OCI-LY1 (cell line): ENCODE measurements at regions not wholly inside any gene's neighbourhood (a gene's known extent, or its start where the extent isn't known, plus 50 kb on each side); places are given as distances from the start of the nearest gene placed in this dataset.

Experiments
- H2AFZ ChIP-seq: fragments of 200-600 bp; sonication (generic), shearing (Covaris generic); 2 replicates; pipeline ENCODE4 v1.6.0; 2014; ENCODE audit warnings: antibody characterized with exemption, mild to moderate bottlenecking, low read length
- H3F3A ChIP-seq: fragments of 200-600 bp; sonication (generic), shearing (Covaris generic); 2 replicates; pipeline ENCODE4 v1.6.0; 2014; ENCODE audit warnings: mild to moderate bottlenecking, antibody characterized with exemption, low read length, moderate library complexity; ENCODE audit not compliant: insufficient read depth
- H3K27ac ChIP-seq: fragments of 200-600 bp; sonication (generic); 2 replicates; pipeline ENCODE4 v1.5.1; 2014; ENCODE audit warnings: low read length, mixed run types, mild to moderate bottlenecking, low read depth; ENCODE audit not compliant: poor library complexity, severe bottlenecking
- H3K27me3 ChIP-seq: fragments of 200-600 bp; sonication (generic); 2 replicates; pipeline ENCODE4 v1.6.0; 2014; ENCODE audit warnings: antibody characterized with exemption, mild to moderate bottlenecking, low read length, moderate library complexity; ENCODE audit not compliant: insufficient read depth
- H3K36me3 ChIP-seq: fragments of 200-600 bp; sonication (generic); 2 replicates; pipeline ENCODE4 v1.6.1; 2014; ENCODE audit warnings: mild to moderate bottlenecking, antibody characterized with exemption, low read length, moderate library complexity, mixed read lengths; ENCODE audit not compliant: insufficient read depth
- H3K4me1 ChIP-seq: fragments of 200-600 bp; sonication (generic); 2 replicates; pipeline ENCODE4 v1.5.1; 2014; ENCODE audit warnings: mild to moderate bottlenecking, low read length, moderate library complexity; ENCODE audit not compliant: insufficient read depth, severe bottlenecking
- H3K4me2 ChIP-seq: fragments of 200-600 bp; sonication (generic), shearing (Covaris generic); 2 replicates; pipeline ENCODE4 v1.6.1; 2014; ENCODE audit warnings: low read length
- H3K4me3 ChIP-seq: fragments of 200-600 bp; sonication (generic); 2 replicates; pipeline ENCODE4 v1.5.1; 2014; ENCODE audit warnings: low read length, low read depth, mild to moderate bottlenecking, mixed read lengths; ENCODE audit not compliant: poor library complexity, severe bottlenecking
- H3K79me2 ChIP-seq: fragments of 200-600 bp; shearing (Covaris generic); 2 replicates; pipeline ENCODE4 v1.6.1; 2016; ENCODE audit warnings: mixed run types, low read length, mixed read lengths; ENCODE audit not compliant: insufficient read depth
- H3K9ac ChIP-seq: fragments of 200-600 bp; sonication (generic), shearing (Covaris generic); 2 replicates; pipeline ENCODE4 v1.6.1; 2014; ENCODE audit warnings: mild to moderate bottlenecking, low read length, mixed read lengths
- H3K9me2 ChIP-seq: fragments of 200-600 bp; sonication (generic), shearing (Covaris generic); 2 replicates; pipeline ENCODE4 v1.6.1; 2014; ENCODE audit warnings: low read depth, mild to moderate bottlenecking, low read length, mixed read lengths
- H3K9me3 ChIP-seq: fragments of 200-600 bp; shearing (Covaris generic); 2 replicates; pipeline ENCODE4 v1.6.1; 2014; ENCODE audit warnings: low read length, mixed read lengths
- H4K20me1 ChIP-seq: fragments of 200-600 bp; sonication (generic), shearing (Covaris generic); 2 replicates; pipeline ENCODE4 v1.6.0; 2016; ENCODE audit warnings: mild to moderate bottlenecking, low read length; ENCODE audit not compliant: insufficient read depth
- EZH2 ChIP-seq: fragments of 200-600 bp; sonication (generic), shearing (Covaris generic); IDR thresholded peaks from 2 replicates; pipeline ENCODE4 v1.8.0; 2017; ENCODE audit warnings: borderline replicate concordance, mixed run types, mild to moderate bottlenecking, antibody characterized with exemption, low read length, moderate library complexity, mixed read lengths
- TF ChIP-seq, protein P1 (sequence below): fragments of 200-600 bp; sonication (generic), shearing (Covaris generic); IDR thresholded peaks from 2 replicates; pipeline ENCODE4 v1.5.1; 2017; ENCODE audit warnings: mild to moderate bottlenecking, antibody characterized with exemption, low read length, moderate library complexity, mixed read lengths

DNA sequence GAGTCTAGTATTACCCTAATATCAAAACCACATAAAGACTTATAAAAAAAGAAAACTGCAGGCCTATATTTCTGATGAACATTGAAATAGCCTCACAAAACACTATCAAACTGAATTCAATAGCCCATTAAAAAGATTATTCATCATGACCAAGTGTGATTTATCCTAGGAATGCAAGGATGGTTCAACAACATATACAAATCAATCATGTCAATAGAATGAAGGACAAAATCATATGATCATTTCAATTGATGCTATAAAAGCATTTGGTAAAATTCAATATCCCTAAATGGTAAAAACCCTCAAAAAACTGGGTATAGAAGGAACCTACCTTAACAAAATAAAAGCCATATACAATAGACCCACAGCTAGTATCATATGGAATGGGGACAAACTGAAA is 797.9 kb upstream of the INTU start:
- no peak overlapping the region for H3K9ac ChIP-seq
- TF ChIP-seq, protein P1, sequence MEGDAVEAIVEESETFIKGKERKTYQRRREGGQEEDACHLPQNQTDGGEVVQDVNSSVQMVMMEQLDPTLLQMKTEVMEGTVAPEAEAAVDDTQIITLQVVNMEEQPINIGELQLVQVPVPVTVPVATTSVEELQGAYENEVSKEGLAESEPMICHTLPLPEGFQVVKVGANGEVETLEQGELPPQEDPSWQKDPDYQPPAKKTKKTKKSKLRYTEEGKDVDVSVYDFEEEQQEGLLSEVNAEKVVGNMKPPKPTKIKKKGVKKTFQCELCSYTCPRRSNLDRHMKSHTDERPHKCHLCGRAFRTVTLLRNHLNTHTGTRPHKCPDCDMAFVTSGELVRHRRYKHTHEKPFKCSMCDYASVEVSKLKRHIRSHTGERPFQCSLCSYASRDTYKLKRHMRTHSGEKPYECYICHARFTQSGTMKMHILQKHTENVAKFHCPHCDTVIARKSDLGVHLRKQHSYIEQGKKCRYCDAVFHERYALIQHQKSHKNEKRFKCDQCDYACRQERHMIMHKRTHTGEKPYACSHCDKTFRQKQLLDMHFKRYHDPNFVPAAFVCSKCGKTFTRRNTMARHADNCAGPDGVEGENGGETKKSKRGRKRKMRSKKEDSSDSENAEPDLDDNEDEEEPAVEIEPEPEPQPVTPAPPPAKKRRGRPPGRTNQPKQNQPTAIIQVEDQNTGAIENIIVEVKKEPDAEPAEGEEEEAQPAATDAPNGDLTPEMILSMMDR: no peak
- no peak for TF ChIP-seq EZH2
- H3K4me1 ChIP-seq: no peaks in the 10 kb centered on the region
- H4K20me1 ChIP-seq: no peaks in the 10 kb centered on the region
- H3K79me2 ChIP-seq: no peaks in the 10 kb centered on the region
- no peak overlapping the region for H2AFZ ChIP-seq
- H3F3A ChIP-seq: no peaks in the 10 kb centered on the region
- no peaks in the 10 kb centered on the region for H3K27me3 ChIP-seq
- no peak overlapping the region for H3K27ac ChIP-seq
- H3K4me3 ChIP-seq: no peak overlapping the region
- H3K9me3 ChIP-seq: no peaks in the 10 kb centered on the region
- no peaks in the 10 kb centered on the region for H3K9me2 ChIP-seq
- H3K4me2 ChIP-seq: no peak overlapping the region
- no peaks in the 10 kb centered on the region for H3K36me3 ChIP-seq

DNA sequence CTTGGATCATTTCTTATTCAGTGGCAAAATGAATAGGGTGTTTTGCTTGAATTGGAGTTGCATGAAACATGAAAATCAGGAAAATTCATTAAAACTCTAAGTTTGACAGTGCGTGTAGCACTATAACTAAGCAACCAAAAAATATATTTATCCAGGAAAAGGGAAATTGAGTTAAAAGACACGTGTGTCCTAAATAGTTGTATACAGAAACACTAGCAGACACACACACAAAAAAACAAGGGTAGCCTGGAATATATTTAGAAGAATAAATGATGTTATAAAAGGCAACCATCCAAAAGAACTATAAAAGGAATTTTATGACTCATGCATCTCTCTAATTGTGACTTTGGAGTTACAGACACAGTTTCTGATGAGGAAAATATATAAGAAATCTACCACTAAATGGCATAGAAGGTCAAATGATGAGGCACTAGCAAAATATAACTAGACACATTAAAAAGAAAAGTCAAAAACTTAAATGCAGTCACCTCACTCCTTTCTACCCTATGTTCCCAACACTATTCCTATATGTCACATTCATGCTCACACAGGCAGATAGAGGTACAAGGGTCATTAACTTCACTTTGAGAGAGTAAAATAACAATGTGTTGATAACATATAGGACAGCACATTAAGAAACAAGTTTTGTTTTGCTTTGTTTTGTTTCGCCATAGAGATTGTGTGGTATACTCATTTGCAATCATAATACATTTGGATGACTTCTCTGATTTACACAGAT is 793.6 kb upstream of the INTU start:
- Histone ChIP-seq H3K36me3 (no peaks in the 10 kb centered on the region), H2AFZ (no peak overlapping the region), H3K9ac (no peak overlapping the region), H3K27ac (no peak overlapping the region), H3K27me3 (no peaks in the 10 kb centered on the region), H3K4me3 (no peak overlapping the region), H3K79me2 (no peaks in the 10 kb centered on the region), H3K9me3 (no peaks in the 10 kb centered on the region), H3K9me2 (no peaks in the 10 kb centered on the region), H3K4me2 (no peak overlapping the region), H3K4me1 (no peaks in the 10 kb centered on the region), H3F3A (no peaks in the 10 kb centered on the region), H4K20me1 (no peaks in the 10 kb centered on the region)
- TF ChIP-seq EZH2: no peak
- TF ChIP-seq, protein P1: no peak

DNA sequence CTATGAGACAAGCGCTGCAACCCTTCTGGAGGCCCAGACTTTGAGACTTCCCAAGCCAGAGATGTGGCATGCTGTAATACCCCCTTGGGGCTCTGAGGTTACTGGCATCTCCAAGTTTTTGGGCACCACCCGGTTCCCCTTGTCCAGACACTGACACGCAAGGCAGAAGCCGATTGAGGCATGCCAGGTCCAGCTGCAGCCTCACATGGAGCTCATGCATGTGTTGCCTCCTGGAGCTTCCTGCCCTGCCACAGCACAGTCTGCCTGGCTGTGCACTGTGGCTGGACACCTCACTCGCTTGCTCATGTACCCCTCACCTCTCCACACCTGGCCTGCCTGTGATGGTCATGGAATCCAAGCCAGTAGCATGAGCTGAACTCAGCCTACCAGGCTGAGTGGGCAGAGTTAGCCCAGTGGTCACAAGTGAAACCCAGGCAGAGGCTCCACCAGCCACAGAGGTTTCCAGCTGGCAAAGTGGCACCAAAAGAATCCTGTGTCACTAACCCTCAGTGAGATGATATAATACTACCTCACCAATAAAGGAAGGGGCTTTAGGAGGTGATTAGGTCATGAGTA is 789.2 kb upstream of the INTU start:
- no peaks in the 10 kb centered on the region for H3K9me2 ChIP-seq
- TF ChIP-seq, protein P1: no peak
- TF ChIP-seq EZH2: no peak

More for the DNA sequence above, 789.2 kb upstream of the INTU start:
- Histone ChIP-seq H3K4me2 (no peak overlapping the region), H3K4me1 (no peaks in the 10 kb centered on the region), H3K9ac (no peak overlapping the region), H3K4me3 (no peak overlapping the region), H4K20me1 (no peaks in the 10 kb centered on the region), H3K79me2 (no peaks in the 10 kb centered on the region), H3K36me3 (no peaks in the 10 kb centered on the region), H3K27ac (no peak overlapping the region), H3F3A (no peaks in the 10 kb centered on the region), H3K27me3 (no peaks in the 10 kb centered on the region), H2AFZ (no peak overlapping the region), H3K9me3 (no peaks in the 10 kb centered on the region)
